HG03097 (cell line): ENCODE measurements at regions not wholly inside any gene's neighbourhood (a gene's known extent, or its start where the extent isn't known, plus 50 kb on each side); places are given as distances from the start of the nearest gene placed in this dataset.

Experiments used
- ATAC-seq: cut with Tn5 transposase; IDR thresholded peaks from one replicate; pipeline ENCODE4 v1.9.1; 2021; ENCODE audit not compliant: unreplicated experiment, low FRiP score

- ATAC-seq, result no peak
These were observed 58.2 kb downstream of the ESM1 start for GRCh38 chr5:54927097-54927746.

GRCh38 chr5:54924487-54924886 is 60.9 kb downstream of the ESM1 start:
- ATAC-seq, result no peak

GRCh38 chr5:54917323-54917722 is 68.1 kb downstream of the ESM1 start:
- ATAC-seq, result no peak

GRCh38 chr5:54915466-54916027 is 69.8 kb downstream of the ESM1 start:
- ATAC-seq, result no peak

GRCh38 chr5:54912021-54912420 is 73.4 kb downstream of the ESM1 start:
- no peak for ATAC-seq

- ATAC-seq, result no peak
These were observed 75.2 kb downstream of the ESM1 start for GRCh38 chr5:54909911-54910870.

- no peak for ATAC-seq
These were observed 76.4 kb downstream of the ESM1 start for GRCh38 chr5:54908774-54909525.

- no peak for ATAC-seq
These were observed 79.4 kb downstream of the ESM1 start for GRCh38 chr5:54905942-54906537.

- ATAC-seq, result no peak
These were observed 80.1 kb downstream of the ESM1 start for GRCh38 chr5:54905246-54905795.

- no peak for ATAC-seq
These were observed 81.0 kb downstream of the ESM1 start for GRCh38 chr5:54904425-54904824.

GRCh38 chr5:54902791-54903473 is 82.5 kb downstream of the ESM1 start:
- peak; percentile 99 for ATAC-seq

GRCh38 chr5:54900984-54901725 is 84.2 kb downstream of the ESM1 start:
- no peak for ATAC-seq

- no peak for ATAC-seq
These were observed 88.4 kb downstream of the ESM1 start for GRCh38 chr5:54897001-54897400.

GRCh38 chr5:54895816-54896341 is 89.5 kb downstream of the ESM1 start:
- ATAC-seq, result no peak

- no peak for ATAC-seq
These were observed 90.2 kb downstream of the ESM1 start for GRCh38 chr5:54894957-54895815.

GRCh38 chr5:54889826-54890225 is 95.6 kb downstream of the ESM1 start:
- no peak for ATAC-seq

- ATAC-seq, result no peak
These were observed 97.7 kb downstream of the ESM1 start for GRCh38 chr5:54887663-54888062.

GRCh38 chr5:54886866-54887265 is 98.5 kb downstream of the ESM1 start:
- no peak for ATAC-seq
